Astrocyte of the hippocampus (primary cell): ENCODE measurements at regions not wholly inside any gene's neighbourhood (a gene's known extent, or its start where the extent isn't known, plus 50 kb on each side); places are given as distances from the start of the nearest gene placed in this dataset.
"Not testable (repeated sequence)": the region's sequence is repeated elsewhere in the genome, so short reads cannot be mapped to it uniquely, and the experiment has no call there.

ENCODE experiments used
- DNase-seq: peaks from one replicate; pipeline ENCODE4 v3.0.0; 2011; ENCODE audit warnings: low read depth, low spot score

DNA sequence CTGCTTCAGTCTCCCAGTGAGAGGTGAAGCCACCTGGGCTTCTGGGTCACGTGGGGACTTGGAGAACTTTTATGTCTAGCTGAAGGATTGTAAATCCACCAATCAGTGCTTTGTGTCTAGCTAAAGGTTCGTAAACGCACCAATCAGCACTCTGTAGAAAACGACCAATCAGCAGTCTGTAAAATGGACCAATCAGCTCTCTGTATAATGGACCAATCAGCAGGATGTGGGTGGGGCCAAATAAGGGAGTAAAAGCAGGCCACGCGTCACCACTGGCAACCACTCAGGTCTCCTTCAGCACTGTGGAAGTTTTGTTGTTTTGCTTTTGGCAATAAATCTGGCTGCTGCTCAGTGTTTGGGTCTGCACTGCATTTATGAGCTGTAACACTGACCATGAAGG is 69.1 kb upstream of the NREP start:
- no peak for DNase-seq

GRCh38 chr5:111820072-111820471 is 63.1 kb upstream of the NREP start:
- DNase-seq: no peak

DNA sequence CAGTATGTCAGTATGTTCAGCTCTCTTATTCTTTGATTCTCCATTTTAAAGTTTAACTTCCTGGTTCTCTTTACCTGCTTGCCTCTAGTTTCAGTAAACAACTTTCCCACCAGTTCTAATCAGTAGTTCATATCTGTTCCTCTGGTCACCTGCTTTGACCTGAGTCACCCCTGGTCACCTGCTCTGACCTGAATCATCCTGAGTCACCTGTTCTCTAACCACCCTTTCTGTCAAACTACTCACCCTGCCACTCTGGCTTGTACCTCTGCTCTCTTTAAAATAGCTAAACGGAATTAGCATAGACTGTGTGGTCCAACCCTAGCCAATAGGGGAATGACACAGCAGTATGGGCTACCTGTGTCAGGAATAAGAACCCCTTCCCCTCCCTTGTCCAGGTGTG is 62.0 kb upstream of the NREP start:
- not testable (repeated sequence) for DNase-seq

- no peak for DNase-seq
These were observed 56.5 kb upstream of the NREP start for GRCh38 chr5:111813537-111813936.

- DNase-seq: peak; percentile 35
These were observed 53.1 kb upstream of the NREP start for GRCh38 chr5:111810112-111810511.
